ENCODE measurements at regions not wholly inside any gene's neighbourhood (a gene's known extent, or its start where the extent isn't known, plus 50 kb on each side); places are given as distances from the start of the nearest gene placed in this dataset.

DNA sequence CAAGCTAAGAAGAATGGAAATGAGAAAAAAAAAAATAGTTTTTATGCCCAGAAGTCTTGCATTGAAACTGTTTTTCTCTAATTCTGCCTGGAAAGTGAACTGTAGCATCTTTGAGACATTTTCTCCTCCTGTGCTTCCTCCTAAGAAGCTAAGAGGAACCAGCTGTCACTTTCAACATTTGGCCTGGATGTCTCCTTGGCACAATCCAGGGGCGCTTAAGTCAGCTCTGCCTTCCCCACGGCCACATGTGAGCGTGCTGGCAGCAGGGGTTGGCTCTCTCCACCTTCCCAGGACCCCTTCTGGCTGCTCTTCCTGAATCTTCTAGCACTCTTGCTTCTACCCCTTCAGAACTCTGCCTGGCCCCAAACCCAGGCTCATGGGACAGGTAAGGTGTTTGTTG is 289.6 kb upstream of the ADARB2 start:
- no peak for TF ChIP-seq POLR2A (IDR thresholded peaks at IDR 0.05)
- TF ChIP-seq, protein P1, sequence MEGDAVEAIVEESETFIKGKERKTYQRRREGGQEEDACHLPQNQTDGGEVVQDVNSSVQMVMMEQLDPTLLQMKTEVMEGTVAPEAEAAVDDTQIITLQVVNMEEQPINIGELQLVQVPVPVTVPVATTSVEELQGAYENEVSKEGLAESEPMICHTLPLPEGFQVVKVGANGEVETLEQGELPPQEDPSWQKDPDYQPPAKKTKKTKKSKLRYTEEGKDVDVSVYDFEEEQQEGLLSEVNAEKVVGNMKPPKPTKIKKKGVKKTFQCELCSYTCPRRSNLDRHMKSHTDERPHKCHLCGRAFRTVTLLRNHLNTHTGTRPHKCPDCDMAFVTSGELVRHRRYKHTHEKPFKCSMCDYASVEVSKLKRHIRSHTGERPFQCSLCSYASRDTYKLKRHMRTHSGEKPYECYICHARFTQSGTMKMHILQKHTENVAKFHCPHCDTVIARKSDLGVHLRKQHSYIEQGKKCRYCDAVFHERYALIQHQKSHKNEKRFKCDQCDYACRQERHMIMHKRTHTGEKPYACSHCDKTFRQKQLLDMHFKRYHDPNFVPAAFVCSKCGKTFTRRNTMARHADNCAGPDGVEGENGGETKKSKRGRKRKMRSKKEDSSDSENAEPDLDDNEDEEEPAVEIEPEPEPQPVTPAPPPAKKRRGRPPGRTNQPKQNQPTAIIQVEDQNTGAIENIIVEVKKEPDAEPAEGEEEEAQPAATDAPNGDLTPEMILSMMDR (IDR thresholded peaks at IDR 0.05) = no peak
